NCI-H1105 (cell line): ENCODE measurements at regions not wholly inside any gene's neighbourhood (a gene's known extent, or its start where the extent isn't known, plus 50 kb on each side); places are given as distances from the start of the nearest gene placed in this dataset.

Experiments used
- DNase-seq: peaks from one replicate; lab custom pipeline; 2025; lab: John Stamatoyannopoulos, UW

- DNase-seq: no peak
Observed at GRCh38 chr14:61132336-61132735, 148.8 kb downstream of the TMEM30B start.

GRCh38 chr14:61130512-61131260, 149.6 kb downstream of the SLC38A6 start:
- no peak for DNase-seq

DNA sequence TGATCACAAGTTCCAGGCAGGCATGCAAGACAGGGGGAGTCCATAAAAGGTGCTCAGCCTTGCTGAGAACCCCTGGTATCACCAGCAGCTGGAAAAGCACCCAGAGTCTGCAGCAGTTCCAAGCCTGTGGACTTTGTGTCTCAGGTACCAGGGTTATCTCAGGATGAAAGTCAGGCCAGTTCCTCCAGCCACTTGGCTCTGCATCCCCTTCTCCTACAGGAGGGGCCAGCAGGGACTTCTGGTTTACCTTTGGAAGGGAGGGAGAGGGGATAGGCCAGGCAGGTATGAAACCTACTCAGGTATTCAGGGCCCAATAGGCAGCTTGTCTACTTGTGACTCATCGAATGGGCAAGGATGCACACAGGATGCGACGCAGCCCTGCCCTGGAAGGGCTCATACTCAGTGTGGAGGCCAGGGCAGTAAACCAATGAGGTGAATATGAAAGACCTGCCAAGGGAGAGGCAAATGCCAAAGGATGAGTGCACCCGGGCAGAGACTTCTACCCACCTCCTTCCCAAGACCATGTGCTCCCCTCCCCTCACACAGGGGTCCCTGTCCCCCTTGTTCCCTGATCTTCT, 148.2 kb downstream of the SLC38A6 start:
- DNase-seq: no peak

GRCh38 chr14:61128382-61129167, 147.5 kb downstream of the SLC38A6 start:
- DNase-seq: no peak

GRCh38 chr14:61126603-61127498, 145.8 kb downstream of the SLC38A6 start:
- DNase-seq: no peak

DNA sequence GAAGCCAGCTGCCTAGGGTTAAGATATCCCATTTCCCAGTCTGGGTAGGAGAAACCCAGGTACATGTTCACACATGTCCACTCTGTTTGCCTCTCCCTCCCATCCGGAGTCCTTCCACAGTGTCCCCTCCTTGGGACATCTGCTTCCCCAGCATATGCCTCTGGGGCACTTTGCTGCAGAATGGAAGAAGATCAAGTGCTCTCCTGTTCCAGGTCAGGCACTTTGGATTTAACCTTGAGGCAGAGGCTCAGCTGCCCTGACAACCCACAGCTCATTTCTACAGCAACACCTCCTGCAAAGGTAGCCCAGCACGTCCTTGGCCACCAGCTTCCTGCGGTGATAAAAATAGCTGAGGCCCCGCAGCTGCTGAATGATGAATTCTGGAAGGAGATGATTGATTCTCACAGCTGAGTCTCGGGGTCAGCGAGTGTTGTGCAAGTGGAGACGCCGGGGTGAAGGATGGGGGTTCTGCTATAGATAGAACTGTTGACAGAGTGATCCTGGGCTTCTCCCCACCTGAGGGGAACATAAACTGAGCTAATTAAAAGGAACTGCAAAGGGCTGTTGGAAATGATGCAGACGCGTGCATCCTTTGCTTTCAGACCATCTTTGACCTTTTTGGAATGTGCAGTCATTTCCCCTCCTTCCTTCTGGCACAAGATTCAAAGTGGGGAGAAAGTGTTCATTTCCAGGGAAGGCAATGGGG, 145.0 kb downstream of the SLC38A6 start:
- DNase-seq: no peak

- no peak for DNase-seq
Observed at GRCh38 chr14:61125041-61125866, 144.2 kb downstream of the SLC38A6 start.

DNA sequence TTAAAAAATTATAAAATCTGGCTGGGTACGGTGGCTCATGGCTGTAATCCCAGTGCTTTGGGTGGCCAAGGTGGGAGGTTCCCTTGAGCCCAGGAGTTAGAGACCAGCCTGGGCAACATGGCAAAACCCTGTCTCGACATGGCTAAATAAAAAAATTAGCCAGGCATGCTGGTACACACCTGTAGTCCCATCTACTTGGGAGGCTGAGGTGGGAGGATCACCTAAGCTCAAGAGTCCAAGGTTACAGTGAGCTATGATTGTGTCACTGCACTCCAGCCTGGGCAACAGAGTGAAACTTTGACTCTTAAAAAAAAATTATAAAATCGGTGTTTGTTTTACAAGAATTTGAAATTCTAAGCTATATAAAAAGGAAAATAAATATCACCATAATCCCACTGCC, 141.8 kb downstream of the SLC38A6 start:
- no peak for DNase-seq

DNA sequence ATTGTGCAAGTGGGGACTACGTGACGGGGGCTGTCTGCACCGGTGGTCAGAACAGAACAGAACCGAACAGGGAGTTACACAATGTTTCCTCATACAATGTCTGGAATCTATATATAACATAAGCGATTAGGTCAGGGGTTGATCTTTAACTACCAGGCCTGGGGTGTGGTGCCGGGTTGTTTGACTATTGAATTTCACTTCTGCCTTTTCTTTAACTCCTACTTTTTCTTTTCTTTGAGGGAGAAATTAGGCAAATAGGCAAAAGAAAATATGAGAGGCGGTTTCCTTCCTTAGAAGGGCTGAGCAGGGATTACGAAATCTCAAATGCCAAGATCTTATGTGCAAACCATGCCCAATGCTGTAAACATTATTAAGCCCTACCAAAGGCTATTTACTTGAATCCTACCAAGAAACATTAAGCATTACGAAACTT, 140.3 kb downstream of the SLC38A6 start:
- DNase-seq: no peak

- DNase-seq: no peak
Observed at GRCh38 chr14:61120576-61120975, 139.5 kb downstream of the SLC38A6 start.

DNA sequence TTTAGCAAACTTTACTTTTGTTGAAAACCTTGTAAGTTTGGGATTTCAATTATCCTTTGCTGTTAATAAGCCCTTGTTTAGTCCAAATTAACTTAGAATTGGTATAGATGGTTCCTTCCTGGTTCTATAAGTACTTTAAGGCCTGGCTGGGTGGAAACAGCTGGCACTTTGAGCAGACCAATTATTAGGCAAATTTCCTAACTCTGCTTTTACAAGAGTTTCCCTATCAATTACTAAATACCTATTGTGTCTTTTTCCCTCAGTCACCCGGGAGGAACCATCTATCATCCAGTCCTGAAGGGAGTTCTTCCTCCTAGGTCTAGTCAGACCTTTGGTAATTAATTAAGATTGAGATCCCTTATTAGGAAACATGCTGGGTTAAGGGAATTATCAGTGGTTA, 138.0 kb downstream of the SLC38A6 start:
- DNase-seq: no peak

GRCh38 chr14:61116369-61116768, 135.3 kb downstream of the SLC38A6 start:
- DNase-seq: no peak

DNA sequence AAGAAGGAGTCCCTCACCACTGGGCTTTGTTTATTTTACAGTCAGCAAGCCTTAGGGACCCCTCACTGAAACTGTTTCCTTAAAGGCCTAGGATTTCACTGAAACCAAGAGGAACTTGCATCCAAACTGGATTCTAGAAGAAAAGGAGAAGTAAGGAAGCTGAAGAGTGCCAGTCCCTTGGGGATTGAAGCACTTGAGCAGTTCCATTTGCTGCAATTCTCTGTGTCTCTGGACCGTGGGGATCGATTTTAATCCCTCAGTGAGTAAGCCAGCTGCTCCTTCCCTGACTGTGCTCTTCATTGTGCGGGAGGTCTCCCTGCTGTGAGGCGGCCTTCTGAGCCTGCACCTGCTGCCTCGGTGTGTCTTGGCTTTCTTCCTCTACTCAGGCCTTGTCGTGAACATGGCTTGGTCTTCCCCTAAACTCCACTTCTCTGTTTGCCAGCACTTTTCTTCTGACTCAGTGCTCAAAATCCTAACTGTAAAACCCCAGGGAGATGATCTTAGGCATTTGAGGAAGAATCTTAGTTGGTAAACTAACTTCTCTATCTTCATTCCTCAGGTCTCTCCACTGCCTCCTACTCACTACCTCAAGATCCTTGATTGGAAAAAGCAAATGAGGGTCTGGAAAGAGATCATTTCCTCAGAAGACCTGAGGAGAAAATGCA, 132.6 kb downstream of the SLC38A6 start:
- no peak for DNase-seq

GRCh38 chr14:61112506-61112905, 131.5 kb downstream of the SLC38A6 start:
- DNase-seq: no peak

DNA sequence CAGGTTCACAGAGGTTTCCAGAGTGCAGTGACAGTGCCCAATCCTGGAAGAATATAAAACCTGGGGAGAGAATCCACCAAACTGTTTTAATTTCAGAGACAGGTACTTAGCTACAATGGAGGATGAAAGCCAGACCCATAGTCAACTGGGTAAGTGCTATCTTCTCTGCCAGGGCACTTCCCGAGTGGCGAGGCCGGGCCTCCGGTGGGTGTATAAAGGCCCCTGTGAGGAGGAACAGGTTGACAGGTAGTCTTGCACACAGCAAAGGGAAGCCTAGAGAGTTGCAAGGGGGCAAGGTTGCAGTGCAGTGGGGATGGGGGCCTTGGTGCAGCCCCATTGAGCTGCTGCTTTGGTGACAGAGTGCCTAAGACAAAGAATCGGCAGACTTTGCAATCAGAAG, 130.7 kb downstream of the SLC38A6 start:
- no peak for DNase-seq

DNA sequence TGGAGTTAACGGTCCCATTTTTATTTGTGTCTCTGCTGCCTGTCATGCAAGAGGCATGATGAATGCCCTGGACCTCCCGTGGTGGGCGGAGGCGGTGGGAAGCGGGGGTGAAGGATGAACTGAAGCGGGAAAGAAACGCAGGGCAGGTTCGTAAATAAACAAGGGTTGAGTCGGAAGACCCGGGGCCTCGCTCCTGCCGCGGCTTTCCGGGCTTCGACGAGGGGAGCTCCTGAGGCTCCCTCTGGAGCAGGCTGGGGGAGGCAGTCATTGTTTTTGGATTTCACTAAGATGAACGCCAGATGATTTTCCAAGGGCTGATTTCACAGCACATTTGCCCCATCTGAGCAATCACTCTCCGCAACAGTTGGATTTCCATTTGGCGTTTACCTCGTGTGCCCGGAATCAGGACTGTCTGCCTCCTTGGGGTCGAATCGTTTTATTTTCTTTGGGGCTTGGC, 130.2 kb downstream of the SLC38A6 start:
- no peak for DNase-seq

GRCh38 chr14:61110316-61111082, 129.5 kb downstream of the SLC38A6 start:
- no peak for DNase-seq

GRCh38 chr14:61109288-61109687, 128.2 kb downstream of the SLC38A6 start:
- DNase-seq: no peak
